ENCODE measurements at regions not wholly inside any gene's neighbourhood (a gene's known extent, or its start where the extent isn't known, plus 50 kb on each side); places are given as distances from the start of the nearest gene placed in this dataset.

DNA sequence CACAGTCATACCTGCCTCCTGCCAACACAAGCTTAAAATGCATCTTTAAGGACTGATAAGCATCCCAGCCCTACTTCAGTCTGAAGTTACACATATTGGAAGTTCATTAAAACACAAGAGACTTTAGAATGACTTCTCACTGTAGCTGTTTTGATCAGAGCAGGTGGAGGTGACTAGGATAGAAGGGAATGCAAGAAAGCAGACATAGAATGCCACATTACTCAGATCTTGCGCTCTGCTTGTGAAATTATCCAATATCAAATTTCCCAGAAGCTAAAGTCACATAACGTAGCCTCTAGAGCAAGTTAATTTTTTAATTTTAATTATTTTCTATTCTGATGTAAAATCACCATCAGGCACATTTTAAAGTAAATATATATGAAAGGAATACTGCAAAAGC, 306.5 kb downstream of the PLOD2 start:
- Histone ChIP-seq H3K9ac (ENCODE audit: low read depth in 2 of 2, low read length in 2 of 2) (no peak overlapping the region), H3K27ac (no peak overlapping the region), H3K4me1 (no peaks in the 10 kb centered on the region), H3K4me3 (no peak overlapping the region), H3K27me3 (no peaks in the 10 kb centered on the region), H3K36me3 (no peaks in the 10 kb centered on the region), H3K9me3 (no peaks in the 10 kb centered on the region)
- intact Hi-C loops (cut with DNase I): no loop called here
- DNase-seq: no peak
- TF ChIP-seq, protein P1, sequence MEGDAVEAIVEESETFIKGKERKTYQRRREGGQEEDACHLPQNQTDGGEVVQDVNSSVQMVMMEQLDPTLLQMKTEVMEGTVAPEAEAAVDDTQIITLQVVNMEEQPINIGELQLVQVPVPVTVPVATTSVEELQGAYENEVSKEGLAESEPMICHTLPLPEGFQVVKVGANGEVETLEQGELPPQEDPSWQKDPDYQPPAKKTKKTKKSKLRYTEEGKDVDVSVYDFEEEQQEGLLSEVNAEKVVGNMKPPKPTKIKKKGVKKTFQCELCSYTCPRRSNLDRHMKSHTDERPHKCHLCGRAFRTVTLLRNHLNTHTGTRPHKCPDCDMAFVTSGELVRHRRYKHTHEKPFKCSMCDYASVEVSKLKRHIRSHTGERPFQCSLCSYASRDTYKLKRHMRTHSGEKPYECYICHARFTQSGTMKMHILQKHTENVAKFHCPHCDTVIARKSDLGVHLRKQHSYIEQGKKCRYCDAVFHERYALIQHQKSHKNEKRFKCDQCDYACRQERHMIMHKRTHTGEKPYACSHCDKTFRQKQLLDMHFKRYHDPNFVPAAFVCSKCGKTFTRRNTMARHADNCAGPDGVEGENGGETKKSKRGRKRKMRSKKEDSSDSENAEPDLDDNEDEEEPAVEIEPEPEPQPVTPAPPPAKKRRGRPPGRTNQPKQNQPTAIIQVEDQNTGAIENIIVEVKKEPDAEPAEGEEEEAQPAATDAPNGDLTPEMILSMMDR (IDR thresholded peaks at IDR 0.05): no peak

DNA sequence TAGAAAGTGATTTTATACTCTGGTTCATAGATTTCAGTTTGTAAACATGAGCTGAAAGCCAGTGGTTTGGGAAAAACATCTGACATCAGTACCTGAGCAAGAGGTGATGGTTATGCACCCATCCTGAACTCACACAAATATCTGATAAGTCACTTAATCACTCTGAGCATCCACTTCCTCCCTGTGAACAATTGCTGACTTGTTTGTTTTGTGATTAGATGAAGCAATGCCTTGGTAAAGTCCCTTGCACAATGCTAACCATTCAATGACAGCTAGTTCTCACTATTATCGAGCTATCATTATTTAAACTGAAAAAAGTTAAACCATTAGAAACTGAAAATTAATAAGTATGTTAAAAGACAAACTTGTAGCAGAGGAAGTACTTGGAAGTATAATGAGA, 303.0 kb downstream of the PLOD2 start:
- H3K9ac ChIP-seq (ENCODE audit: low read depth in 2 of 2, low read length in 2 of 2): no peak overlapping the region
- H3K27me3 ChIP-seq: no peaks in the 10 kb centered on the region
- no peaks in the 10 kb centered on the region for H3K9me3 ChIP-seq
- TF ChIP-seq, protein P1 (IDR thresholded peaks at IDR 0.05): no peak
- no peak overlapping the region for H3K27ac ChIP-seq
- DNase-seq: no peak
- intact Hi-C loops (cut with DNase I): no loop called here
- no peak overlapping the region for H3K4me3 ChIP-seq
- no peaks in the 10 kb centered on the region for H3K36me3 ChIP-seq
- H3K4me1 ChIP-seq: no peaks in the 10 kb centered on the region

DNA sequence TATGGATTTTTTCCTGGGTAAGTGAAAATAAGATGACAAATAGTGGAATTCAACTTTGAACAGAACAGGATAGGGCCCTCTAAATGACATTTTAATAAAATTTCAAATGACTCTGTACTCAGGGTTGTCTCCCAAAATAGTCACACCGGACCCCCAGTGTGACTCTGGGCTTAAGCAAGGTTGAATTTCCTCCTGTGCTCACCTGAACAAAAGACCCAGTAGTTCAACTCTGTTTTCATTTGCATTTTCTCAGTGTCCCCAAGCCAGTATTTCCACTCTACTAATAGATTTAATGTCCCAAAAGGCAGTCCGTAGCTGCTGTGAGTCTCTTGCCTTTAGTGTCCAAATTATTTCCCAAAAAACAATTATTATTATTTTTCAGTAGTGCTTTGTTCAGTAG, 296.6 kb downstream of the PLOD2 start:
- TF ChIP-seq, protein P1 (IDR thresholded peaks at IDR 0.05): no peak
- intact Hi-C loops (cut with DNase I): no loop called here
- no peaks in the 10 kb centered on the region for H3K27me3 ChIP-seq
- no peaks in the 10 kb centered on the region for H3K36me3 ChIP-seq
- no peaks in the 10 kb centered on the region for H3K9me3 ChIP-seq
- H3K4me1 ChIP-seq: no peaks in the 10 kb centered on the region
- H3K27ac ChIP-seq: no peak overlapping the region
- H3K4me3 ChIP-seq: no peak overlapping the region
- DNase-seq: no peak
- H3K9ac ChIP-seq (ENCODE audit: low read depth in 2 of 2, low read length in 2 of 2): no peak overlapping the region

DNA sequence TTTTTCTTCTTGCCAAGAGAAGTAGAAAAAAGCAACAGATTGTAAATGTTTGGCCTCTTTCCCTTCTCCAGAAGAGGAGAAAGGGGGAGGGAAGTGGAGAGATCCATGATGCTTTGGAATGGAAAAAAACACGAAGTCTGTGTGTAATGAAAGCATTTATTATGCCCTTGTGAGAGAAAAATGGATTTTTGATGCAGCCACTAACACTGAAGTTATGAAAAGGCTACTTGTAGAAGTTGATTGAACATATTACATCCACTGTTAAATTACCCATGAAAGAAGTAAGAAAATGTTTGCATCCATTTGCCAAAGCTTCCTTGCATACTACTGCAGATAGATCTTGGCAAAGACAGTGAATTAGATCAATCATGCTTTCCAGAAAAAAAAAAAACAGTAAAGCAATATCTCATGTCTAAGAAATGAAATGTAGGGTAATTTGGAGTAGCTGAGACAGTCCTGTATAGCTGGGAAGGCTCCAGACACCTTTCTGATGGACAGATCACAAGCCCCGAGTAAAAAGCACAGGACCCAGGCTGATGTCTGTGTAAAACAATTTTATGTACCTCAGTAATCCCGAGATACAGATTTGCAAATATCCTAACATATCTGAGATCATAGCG, 295.5 kb downstream of the PLOD2 start:
- no peak overlapping the region for H3K27ac ChIP-seq
- no peaks in the 10 kb centered on the region for H3K4me1 ChIP-seq
- no peak overlapping the region for H3K4me3 ChIP-seq
- intact Hi-C loops (cut with DNase I): no loop called here
- H3K27me3 ChIP-seq: no peaks in the 10 kb centered on the region
- TF ChIP-seq, protein P1 (IDR thresholded peaks at IDR 0.05): no peak
- no peak overlapping the region for H3K9ac ChIP-seq (ENCODE audit: low read depth in 2 of 2, low read length in 2 of 2)
- no peaks in the 10 kb centered on the region for H3K9me3 ChIP-seq
- DNase-seq: no peak
- no peaks in the 10 kb centered on the region for H3K36me3 ChIP-seq

DNA sequence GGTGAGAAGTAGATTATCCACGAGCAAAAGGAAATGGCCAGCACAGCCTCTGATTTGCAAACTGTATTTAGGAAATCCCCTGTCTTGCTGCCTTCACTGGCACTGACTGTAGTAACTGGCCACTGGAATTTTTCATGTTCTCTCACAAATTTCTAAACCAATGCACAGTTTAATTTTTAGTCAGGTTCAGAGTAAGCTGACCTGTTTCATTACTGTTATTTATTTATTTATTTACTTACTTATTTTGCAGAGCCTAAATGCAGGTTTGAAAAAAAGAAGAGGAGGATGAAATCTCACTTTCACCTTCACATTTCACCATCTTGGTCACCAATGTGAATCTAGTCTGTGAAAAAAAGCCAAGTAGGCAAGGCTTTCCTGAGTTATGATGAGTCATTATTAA, 291.0 kb downstream of the PLOD2 start:
- intact Hi-C loops (cut with DNase I): no loop called here
- Histone ChIP-seq H3K9me3 (no peaks in the 10 kb centered on the region), H3K4me3 (no peak overlapping the region), H3K9ac (ENCODE audit: low read depth in 2 of 2, low read length in 2 of 2) (no peak overlapping the region), H3K36me3 (no peaks in the 10 kb centered on the region), H3K27ac (no peak overlapping the region), H3K4me1 (no peaks in the 10 kb centered on the region), H3K27me3 (no peaks in the 10 kb centered on the region)
- TF ChIP-seq, protein P1 (IDR thresholded peaks at IDR 0.05): no peak
- no peak for DNase-seq

All from colonic mucosa (tissue), 4 donors.